Karpas-422 (cell line): ENCODE measurements at regions not wholly inside any gene's neighbourhood (a gene's known extent, or its start where the extent isn't known, plus 50 kb on each side); places are given as distances from the start of the nearest gene placed in this dataset.

ENCODE experiments used
- DNase-seq: peaks from one replicate; pipeline ENCODE4 v3.0.0-alpha.2; 2015
- H2AFZ ChIP-seq: fragments of 200-600 bp; sonication (generic); 2 replicates; pipeline ENCODE4 v1.6.1; 2014; ENCODE audit warnings: antibody characterized with exemption, low read length, mixed read lengths
- H3K27ac ChIP-seq: fragments of 200-600 bp; sonication (generic); 2 replicates; pipeline ENCODE4 v1.5.1; 2014; ENCODE audit warnings: mild to moderate bottlenecking, low read length, moderate library complexity
- H3K27me3 ChIP-seq: fragments of 200-600 bp; sonication (generic); 2 replicates; pipeline ENCODE4 v1.6.1; 2014; ENCODE audit warnings: low read length, mixed read lengths
- H3K36me3 ChIP-seq: fragments of 200-600 bp; sonication (generic); 2 replicates; pipeline ENCODE4 v1.6.1; 2014; ENCODE audit warnings: low read length, mixed read lengths; ENCODE audit not compliant: insufficient read depth
- H3K4me1 ChIP-seq: fragments of 200-600 bp; sonication (generic); 2 replicates; pipeline ENCODE4 v1.6.1; 2014; ENCODE audit warnings: mild to moderate bottlenecking, low read length, mixed read lengths
- H3K4me2 ChIP-seq: fragments of 200-600 bp; sonication (generic); 2 replicates; pipeline ENCODE4 v1.6.1; 2014; ENCODE audit warnings: low read length, low read depth, mild to moderate bottlenecking; ENCODE audit not compliant: poor library complexity, severe bottlenecking
- H3K4me3 ChIP-seq: fragments of 200-600 bp; sonication (generic); 2 replicates; pipeline ENCODE4 v1.5.1; 2014; ENCODE audit warnings: mild to moderate bottlenecking, antibody characterized with exemption, low read length, mixed read lengths
- H3K79me2 ChIP-seq: fragments of 200-600 bp; sonication (generic); 2 replicates; pipeline ENCODE4 v1.6.1; 2014; ENCODE audit warnings: mild to moderate bottlenecking, low read length, mixed read lengths
- H3K9ac ChIP-seq: fragments of 200-600 bp; sonication (generic); 2 replicates; pipeline ENCODE4 v1.6.0; 2014; ENCODE audit warnings: low read length
- H3K9me2 ChIP-seq: fragments of 200-600 bp; sonication (generic), shearing (Covaris generic); replicated peaks from 2 replicates; pipeline ENCODE4 v1.6.0; 2014; ENCODE audit warnings: mild to moderate bottlenecking, low read length, moderate library complexity; ENCODE audit not compliant: insufficient read depth
- H3K9me3 ChIP-seq: fragments of 300-700, 200-600 bp; sonication (generic); 2 replicates; pipeline ENCODE4 v1.6.1; 2014; ENCODE audit warnings: low read length, mixed read lengths
- H4K20me1 ChIP-seq: fragments of 200-600 bp; sonication (generic); 2 replicates; pipeline ENCODE4 v1.6.1; 2014; ENCODE audit warnings: mild to moderate bottlenecking, antibody characterized with exemption, low read length, low read depth; ENCODE audit not compliant: insufficient read depth

- no peaks in the 10 kb centered on the region for H3K9me2 ChIP-seq
- H3K4me3 ChIP-seq: no peak overlapping the region
- DNase-seq: no peak
- H3K36me3 ChIP-seq: no peaks in the 10 kb centered on the region
- H3K9ac ChIP-seq: no peak overlapping the region
- H3K27ac ChIP-seq: no peak overlapping the region
- H3K79me2 ChIP-seq: no peaks in the 10 kb centered on the region
- H3K27me3 ChIP-seq: no peaks in the 10 kb centered on the region
- no peaks in the 10 kb centered on the region for H3K9me3 ChIP-seq
- H2AFZ ChIP-seq: no peak overlapping the region
- H3K4me2 ChIP-seq: no peak overlapping the region
- peaks cover 3% of the 10 kb centered on the region; the same call in 1 of the 2 replicates for H3K4me1 ChIP-seq
- H4K20me1 ChIP-seq: no peaks in the 10 kb centered on the region
Observed at GRCh38 chr20:2203436-2203835, 92.4 kb upstream of the TGM3 start.

- Histone ChIP-seq H3K79me2 (no peaks in the 10 kb centered on the region), H3K4me3 (no peak overlapping the region), H4K20me1 (no peaks in the 10 kb centered on the region), H3K4me1 (peaks cover 3% of the 10 kb centered on the region; the same call in 1 of the 2 replicates), H3K27me3 (no peaks in the 10 kb centered on the region), H3K9me3 (no peaks in the 10 kb centered on the region), H3K9ac (no peak overlapping the region), H3K9me2 (no peaks in the 10 kb centered on the region), H2AFZ (no peak overlapping the region), H3K27ac (no peak overlapping the region), H3K4me2 (no peak overlapping the region), H3K36me3 (no peaks in the 10 kb centered on the region)
- DNase-seq: no peak
Observed at GRCh38 chr20:2204021-2204420, 91.8 kb upstream of the TGM3 start.

GRCh38 chr20:2206957-2207769, 88.6 kb upstream of the TGM3 start:
- Histone ChIP-seq H2AFZ (no peak overlapping the region), H3K27ac (no peak overlapping the region), H4K20me1 (no peaks in the 10 kb centered on the region), H3K4me3 (no peak overlapping the region), H3K4me1 (peaks cover 6% of the 10 kb centered on the region), H3K9me3 (no peaks in the 10 kb centered on the region), H3K9ac (no peak overlapping the region), H3K79me2 (no peaks in the 10 kb centered on the region), H3K4me2 (peak overlapping the region; percentile 44), H3K27me3 (no peaks in the 10 kb centered on the region), H3K36me3 (no peaks in the 10 kb centered on the region), H3K9me2 (no peaks in the 10 kb centered on the region)
- DNase-seq: peak; percentile 84

- Histone ChIP-seq H3K9me3 (no peaks in the 10 kb centered on the region), H3K9me2 (no peaks in the 10 kb centered on the region), H4K20me1 (no peaks in the 10 kb centered on the region), H3K4me3 (no peak overlapping the region), H3K9ac (no peak overlapping the region), H3K27me3 (no peaks in the 10 kb centered on the region), H3K4me1 (peaks cover 6% of the 10 kb centered on the region), H3K79me2 (no peaks in the 10 kb centered on the region), H2AFZ (no peak overlapping the region), H3K4me2 (peak overlapping the region; percentile 44), H3K27ac (no peak overlapping the region), H3K36me3 (no peaks in the 10 kb centered on the region)
- no peak for DNase-seq
Observed at GRCh38 chr20:2207770-2208097, 88.1 kb upstream of the TGM3 start.

GRCh38 chr20:2208897-2209296, 86.9 kb upstream of the TGM3 start:
- H4K20me1 ChIP-seq: no peaks in the 10 kb centered on the region
- DNase-seq: no peak
- H3K27me3 ChIP-seq: no peaks in the 10 kb centered on the region
- no peaks in the 10 kb centered on the region for H3K79me2 ChIP-seq
- no peak overlapping the region for H3K9ac ChIP-seq
- no peak overlapping the region for H2AFZ ChIP-seq
- no peaks in the 10 kb centered on the region for H3K36me3 ChIP-seq
- H3K4me2 ChIP-seq: no peak overlapping the region
- no peaks in the 10 kb centered on the region for H3K9me2 ChIP-seq
- no peak overlapping the region for H3K27ac ChIP-seq
- H3K9me3 ChIP-seq: no peaks in the 10 kb centered on the region
- H3K4me3 ChIP-seq: no peak overlapping the region
- peaks cover 6% of the 10 kb centered on the region for H3K4me1 ChIP-seq

- no peaks in the 10 kb centered on the region for H3K27me3 ChIP-seq
- H3K9me2 ChIP-seq: no peaks in the 10 kb centered on the region
- no peaks in the 10 kb centered on the region for H3K36me3 ChIP-seq
- H3K4me2 ChIP-seq: no peak overlapping the region
- peaks cover 6% of the 10 kb centered on the region for H3K4me1 ChIP-seq
- no peaks in the 10 kb centered on the region for H3K9me3 ChIP-seq
- H4K20me1 ChIP-seq: no peaks in the 10 kb centered on the region
- H3K27ac ChIP-seq: no peak overlapping the region
- no peaks in the 10 kb centered on the region for H3K79me2 ChIP-seq
- H3K9ac ChIP-seq: no peak overlapping the region
- peak; percentile 69 for DNase-seq
- H2AFZ ChIP-seq: no peak overlapping the region
- no peak overlapping the region for H3K4me3 ChIP-seq
Observed at GRCh38 chr20:2210646-2211552, 84.9 kb upstream of the TGM3 start.

GRCh38 chr20:2212456-2213015, 83.3 kb upstream of the TGM3 start:
- H3K4me2 ChIP-seq: no peak overlapping the region
- H4K20me1 ChIP-seq: no peaks in the 10 kb centered on the region
- no peak overlapping the region for H2AFZ ChIP-seq
- no peak overlapping the region for H3K27ac ChIP-seq
- no peak overlapping the region for H3K4me3 ChIP-seq
- no peaks in the 10 kb centered on the region for H3K36me3 ChIP-seq
- H3K27me3 ChIP-seq: no peaks in the 10 kb centered on the region
- no peaks in the 10 kb centered on the region for H3K9me2 ChIP-seq
- H3K9ac ChIP-seq: no peak overlapping the region
- H3K79me2 ChIP-seq: no peaks in the 10 kb centered on the region
- no peaks in the 10 kb centered on the region for H3K9me3 ChIP-seq
- no peak for DNase-seq
- peaks cover 3% of the 10 kb centered on the region; the same call in 1 of the 2 replicates for H3K4me1 ChIP-seq

GRCh38 chr20:2213401-2213800, 82.4 kb upstream of the TGM3 start:
- H3K4me1 ChIP-seq: peaks cover 3% of the 10 kb centered on the region; the same call in 1 of the 2 replicates
- no peak overlapping the region for H3K4me3 ChIP-seq
- H4K20me1 ChIP-seq: no peaks in the 10 kb centered on the region
- no peak overlapping the region for H2AFZ ChIP-seq
- no peaks in the 10 kb centered on the region for H3K9me3 ChIP-seq
- no peak for DNase-seq
- no peak overlapping the region for H3K27ac ChIP-seq
- no peaks in the 10 kb centered on the region for H3K9me2 ChIP-seq
- no peak overlapping the region for H3K4me2 ChIP-seq
- H3K36me3 ChIP-seq: no peaks in the 10 kb centered on the region
- no peaks in the 10 kb centered on the region for H3K79me2 ChIP-seq
- H3K27me3 ChIP-seq: no peaks in the 10 kb centered on the region
- no peak overlapping the region for H3K9ac ChIP-seq
